HEK293 (cell line): ENCODE measurements at regions not wholly inside any gene's neighbourhood (a gene's known extent, or its start where the extent isn't known, plus 50 kb on each side); places are given as distances from the start of the nearest gene placed in this dataset.

Experiments used
- CTCF ChIA-PET: fragments of 350-600 bp; formaldehyde crosslinking; extraction: SDS; loops from one replicate; lab custom pipeline; 2021; ENCODE audit warnings: antibody characterized with exemption; lab: Yijun Ruan, JAX
- POLR2A ChIA-PET: fragments of 300-600 bp; formaldehyde crosslinking; extraction: SDS; loops from one replicate; lab custom pipeline; 2020; ENCODE audit warnings: antibody characterized with exemption, inconsistent platforms; lab: Yijun Ruan, JAX
- H3K27ac ChIP-seq: fragments of 200-500 bp; sonication (Bioruptor generic); 2 replicates; pipeline ENCODE4 v1.5.1; 2014; ENCODE audit warnings: low read depth, low read length, control low read depth, inconsistent platforms; ENCODE audit errors: extremely low read depth
- H3K36me3 ChIP-seq, 2 experiments: fragments of 200-500 bp in 1 of 2; sonication (Bioruptor generic) in 1 of 2; 1 replicate in 1 of 2; 2 replicates in 1 of 2; pipeline ENCODE4 v1.5.1; 2014 to 2017; ENCODE audit warnings: inconsistent platforms in 2 of 2, low read length in 2 of 2; ENCODE audit not compliant: control insufficient read depth in 2 of 2, insufficient read depth in 1 of 2
- H3K4me1 ChIP-seq: fragments of 200-500 bp; sonication (Bioruptor generic); 2 replicates; pipeline ENCODE4 v1.5.1; 2014; ENCODE audit warnings: mild to moderate bottlenecking, low read length, inconsistent platforms; ENCODE audit not compliant: control insufficient read depth, insufficient read depth
- H3K4me3 ChIP-seq: 2 replicates; pipeline ENCODE4 v1.5.1; 2011; ENCODE audit warnings: low read depth, mild to moderate bottlenecking, control low read depth, low read length, moderate library complexity
- H3K9me3 ChIP-seq: fragments of 200-500 bp; sonication (Bioruptor generic); 2 replicates; pipeline ENCODE4 v1.5.1; 2014; ENCODE audit warnings: low read depth, low read length, inconsistent platforms; ENCODE audit not compliant: control insufficient read depth, insufficient read depth
- BCL11A ChIP-seq: fragments of 450-650 bp; formaldehyde crosslinking; IDR thresholded peaks from 2 replicates; pipeline ENCODE4 v1.5.1; 2016; ENCODE audit warnings: low read depth, missing biosample characterization, missing genetic modification characterization
- OVOL3 ChIP-seq: fragments of 450-650 bp; formaldehyde crosslinking; IDR thresholded peaks from 2 replicates; pipeline ENCODE4 v1.5.1; 2016; ENCODE audit warnings: missing biosample characterization, missing genetic modification characterization
- SP2 ChIP-seq: fragments of 450-650 bp; formaldehyde crosslinking; IDR thresholded peaks from 2 replicates; pipeline ENCODE4 v1.5.1; 2016; ENCODE audit warnings: missing biosample characterization, missing genetic modification characterization
- WT1 ChIP-seq: fragments of 450-650 bp; formaldehyde crosslinking; IDR thresholded peaks from 2 replicates; pipeline ENCODE4 v1.5.1; 2016; ENCODE audit warnings: missing biosample characterization, missing genetic modification characterization
- ZBTB7A ChIP-seq: fragments of 450-650 bp; formaldehyde crosslinking; IDR thresholded peaks from 2 replicates; pipeline ENCODE4 v1.5.1; 2016; ENCODE audit warnings: low read depth, missing biosample characterization, missing genetic modification characterization
- ZEB2 ChIP-seq: fragments of 450-650 bp; formaldehyde crosslinking; IDR thresholded peaks from 2 replicates; pipeline ENCODE4 v1.5.1; 2016; ENCODE audit warnings: missing biosample characterization, missing genetic modification characterization
- ZFP3 ChIP-seq: fragments of 450-650 bp; formaldehyde crosslinking; IDR thresholded peaks from 2 replicates; pipeline ENCODE4 v1.5.1; 2016; ENCODE audit warnings: low read depth, missing biosample characterization, missing genetic modification characterization
- ZNF140 ChIP-seq: fragments of 450-650 bp; formaldehyde crosslinking; IDR thresholded peaks from 2 replicates; pipeline ENCODE4 v1.5.1; 2016; ENCODE audit warnings: missing biosample characterization, missing genetic modification characterization
- ZNF155 ChIP-seq: fragments of 450-650 bp; formaldehyde crosslinking; IDR thresholded peaks from 2 replicates; pipeline ENCODE4 v1.5.1; 2016; ENCODE audit warnings: missing biosample characterization, missing genetic modification characterization
- ZNF16 ChIP-seq: fragments of 450-650 bp; formaldehyde crosslinking; IDR thresholded peaks from 2 replicates; pipeline ENCODE4 v1.5.1; 2016; ENCODE audit warnings: low read depth, missing biosample characterization, missing genetic modification characterization
- ZNF24 ChIP-seq: fragments of 450-650 bp; formaldehyde crosslinking; IDR thresholded peaks from 2 replicates; pipeline ENCODE4 v1.5.1; 2016; ENCODE audit warnings: missing biosample characterization, missing genetic modification characterization
- ZNF324 ChIP-seq: fragments of 450-650 bp; formaldehyde crosslinking; IDR thresholded peaks from 2 replicates; pipeline ENCODE4 v1.5.1; 2016; ENCODE audit warnings: missing biosample characterization, missing genetic modification characterization
- ZNF362 ChIP-seq: fragments of 450-650 bp; formaldehyde crosslinking; IDR thresholded peaks from 2 replicates; pipeline ENCODE4 v1.5.1; 2016; ENCODE audit warnings: missing biosample characterization, missing genetic modification characterization
- ZNF433 ChIP-seq: fragments of 450-650 bp; formaldehyde crosslinking; IDR thresholded peaks from 2 replicates; pipeline ENCODE4 v1.5.1; 2016; ENCODE audit warnings: missing biosample characterization, missing genetic modification characterization, low read depth
- ZNF518A ChIP-seq: fragments of 450-650 bp; formaldehyde crosslinking; conservative IDR thresholded peaks from 2 replicates; pipeline ENCODE4 v1.5.1; 2016; ENCODE audit warnings: low read depth, missing biosample characterization, missing genetic modification characterization
- ZNF521 ChIP-seq: fragments of 450-650 bp; formaldehyde crosslinking; IDR thresholded peaks from 2 replicates; pipeline ENCODE4 v1.5.1; 2017; ENCODE audit warnings: missing biosample characterization, mild to moderate bottlenecking, missing genetic modification characterization
- ZNF529 ChIP-seq: fragments of 450-650 bp; formaldehyde crosslinking; IDR thresholded peaks from 2 replicates; pipeline ENCODE4 v1.5.1; 2017; ENCODE audit warnings: missing genetic modification characterization, missing biosample characterization; ENCODE audit not compliant: insufficient replicate concordance
- ZNF530 ChIP-seq: fragments of 450-650 bp; formaldehyde crosslinking; IDR thresholded peaks from 2 replicates; pipeline ENCODE4 v1.5.1; 2016; ENCODE audit warnings: low read depth, missing biosample characterization, missing genetic modification characterization
- ZNF544 ChIP-seq: fragments of 450-650 bp; formaldehyde crosslinking; IDR thresholded peaks from 2 replicates; pipeline ENCODE4 v1.5.0; 2017; ENCODE audit warnings: missing biosample characterization, missing genetic modification characterization
- ZNF548 ChIP-seq: fragments of 450-650 bp; formaldehyde crosslinking; IDR thresholded peaks from 2 replicates; pipeline ENCODE4 v1.5.1; 2016; ENCODE audit warnings: missing biosample characterization, missing genetic modification characterization
- ZNF571 ChIP-seq: fragments of 450-650 bp; formaldehyde crosslinking; IDR thresholded peaks from 2 replicates; pipeline ENCODE4 v1.5.0; 2017; ENCODE audit warnings: missing biosample characterization, missing genetic modification characterization
- ZNF623 ChIP-seq: fragments of 450-650 bp; formaldehyde crosslinking; IDR thresholded peaks from 2 replicates; pipeline ENCODE4 v1.5.1; 2016; ENCODE audit warnings: missing biosample characterization, missing genetic modification characterization
- ZNF626 ChIP-seq: fragments of 450-650 bp; sonication (Bioruptor Pico); formaldehyde crosslinking; IDR thresholded peaks from 2 replicates; pipeline ENCODE4 v1.5.1; 2018; ENCODE audit warnings: missing biosample characterization, missing genetic modification characterization, inconsistent platforms
- ZNF658 ChIP-seq: fragments of 450-650 bp; formaldehyde crosslinking; IDR thresholded peaks from 2 replicates; pipeline ENCODE4; 2016; ENCODE audit warnings: missing biosample characterization, missing genetic modification characterization
- ZNF664 ChIP-seq: fragments of 450-650 bp; formaldehyde crosslinking; IDR thresholded peaks from 2 replicates; pipeline ENCODE4 v1.5.1; 2016; ENCODE audit warnings: missing biosample characterization, missing genetic modification characterization
- ZNF747 ChIP-seq: fragments of 450-650 bp; formaldehyde crosslinking; IDR thresholded peaks from 2 replicates; pipeline ENCODE4 v1.5.1; 2016; ENCODE audit warnings: missing biosample characterization, missing genetic modification characterization
- ZNF830 ChIP-seq: fragments of 450-650 bp; IDR thresholded peaks from 2 replicates; pipeline ENCODE4 v1.5.0; 2018; ENCODE audit warnings: missing biosample characterization, missing genetic modification characterization, low read depth, mild to moderate bottlenecking, moderate library complexity
- ZSCAN18 ChIP-seq: fragments of 450-650 bp; formaldehyde crosslinking; IDR thresholded peaks from 2 replicates; pipeline ENCODE4 v1.5.1; 2016; ENCODE audit warnings: missing biosample characterization, missing genetic modification characterization

GRCh38 chr11:98069861-98070260 is 950.9 kb upstream of the CNTN5 start:
- CTCF ChIA-PET: no interaction called here
- no peaks in the 10 kb centered on the region for H3K4me1 ChIP-seq
- POLR2A ChIA-PET: no interaction called here

GRCh38 chr11:98090861-98091505 is 929.8 kb upstream of the CNTN5 start:
- Histone ChIP-seq H3K4me1 (no peaks in the 10 kb centered on the region), H3K4me3 (no peak overlapping the region), H3K36me3 (no peaks in the 10 kb centered on the region), H3K9me3 (no peaks in the 10 kb centered on the region), H3K27ac (no peak overlapping the region)
- ChIA-PET CTCF (no interaction called here), POLR2A (no interaction called here)
- TF ChIP-seq ZNF16 (tag by site-specific recombination) (no peak), ZNF529 (tag by site-specific recombination) (no peak)

More at GRCh38 chr11:98069861-98070260, 950.9 kb upstream of the CNTN5 start:
- H3K4me3 ChIP-seq: no peak overlapping the region
- no peaks in the 10 kb centered on the region for H3K36me3 ChIP-seq
- TF ChIP-seq ZEB2 (tag by site-specific recombination) (no peak), ZNF544 (tag by site-specific recombination) (no peak), ZNF530 (no peak), ZNF24 (tag by site-specific recombination) (no peak), ZNF140 (no peak), ZNF658 (no peak), ZNF518A (no peak), ZNF571 (no peak), ZBTB7A (no peak), WT1 (tag by site-specific recombination) (no peak), ZNF747 (tag by site-specific recombination) (no peak), SP2 (tag by site-specific recombination) (no peak), ZNF324 (no peak), ZNF521 (tag by site-specific recombination) (no peak), ZNF433 (tag by site-specific recombination) (no peak)
- TF ChIP-seq, all 188 proteins: peak for 0
- H3K27ac ChIP-seq: no peak overlapping the region
- H3K9me3 ChIP-seq: no peaks in the 10 kb centered on the region

GRCh38 chr11:98099371-98099770 is 921.4 kb upstream of the CNTN5 start:
- POLR2A ChIA-PET: no interaction called here
- Histone ChIP-seq H3K4me3 (no peak overlapping the region), H3K4me1 (no peaks in the 10 kb centered on the region), H3K36me3 (no peaks in the 10 kb centered on the region), H3K9me3 (no peaks in the 10 kb centered on the region), H3K27ac (no peak overlapping the region)
- CTCF ChIA-PET: no interaction called here
- no peak for TF ChIP-seq ZNF623
- TF ChIP-seq ZNF155 (tag by site-specific recombination): no peak
- TF ChIP-seq ZNF530: no peak
- no peak for TF ChIP-seq BCL11A (tag by site-specific recombination)
- TF ChIP-seq ZNF626 (tag by site-specific recombination): no peak
- no peak for TF ChIP-seq ZFP3
- no peak for TF ChIP-seq ZNF548
- TF ChIP-seq ZSCAN18 (tag by site-specific recombination): no peak
- no peak for TF ChIP-seq ZNF362 (tag by site-specific recombination)
- TF ChIP-seq OVOL3 (tag by site-specific recombination): no peak
- TF ChIP-seq ZNF830 (tag by site-specific recombination): no peak
- TF ChIP-seq ZNF664 (tag by site-specific recombination): no peak
